Stimulated activated CD8-positive, alpha-beta memory T cell treated with anti-CD3 and anti-CD28 coated beads, Interleukin-15, amount 100 ng/mL, for 48 hours (primary cell): ENCODE measurements at regions not wholly inside any gene's neighbourhood (a gene's known extent, or its start where the extent isn't known, plus 50 kb on each side); places are given as distances from the start of the nearest gene placed in this dataset.
"Not testable (repeated sequence)": the region's sequence is repeated elsewhere in the genome, so short reads cannot be mapped to it uniquely, and the experiment has no call there.

Source experiments
- DNase-seq, 2 donors: peaks; one replicate each; pipeline ENCODE4 v3.0.0-alpha.2; 2020; ENCODE audit warnings: low read depth in 2 of 2

DNA sequence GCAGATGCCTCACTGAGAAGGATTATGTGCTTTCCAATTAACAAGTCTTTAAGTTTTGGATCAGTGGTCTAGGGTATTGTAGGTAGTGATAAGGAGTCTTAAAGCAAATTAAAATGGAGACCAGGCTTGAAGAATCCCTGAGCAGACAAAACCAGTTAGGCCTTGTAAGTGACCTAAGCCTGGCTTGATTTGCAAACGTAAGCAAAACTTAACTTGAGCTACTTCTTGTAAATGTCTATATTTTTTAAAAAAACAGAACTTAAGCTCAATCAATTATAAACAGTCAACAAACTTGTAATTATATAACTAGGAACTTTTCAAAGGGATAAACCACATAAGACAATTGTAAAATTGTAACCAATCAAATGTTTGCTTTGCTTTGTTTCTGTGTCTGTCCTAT is 72.7 kb upstream of the NALF2 start:
- DNase-seq, result no peak

DNA sequence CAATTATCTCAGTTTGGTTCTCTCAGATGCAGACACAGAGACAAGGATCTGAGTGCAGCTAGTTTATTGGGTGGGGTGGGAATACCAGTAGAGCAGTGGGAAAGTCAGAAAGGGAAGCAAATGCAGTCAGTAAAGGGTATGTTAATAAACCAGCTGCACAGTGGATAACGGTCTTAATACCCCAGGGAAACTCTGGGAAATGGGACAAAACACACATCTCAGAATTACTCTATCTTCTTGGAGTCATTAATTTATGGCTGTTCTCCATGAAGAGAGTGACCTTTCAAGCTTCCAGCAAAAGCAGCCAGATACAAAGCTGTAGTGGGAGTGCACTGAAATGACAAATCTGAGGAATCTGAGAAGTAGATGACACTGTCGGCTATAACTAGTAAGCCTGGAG is 73.3 kb upstream of the NALF2 start:
- DNase-seq, result no peak

DNA sequence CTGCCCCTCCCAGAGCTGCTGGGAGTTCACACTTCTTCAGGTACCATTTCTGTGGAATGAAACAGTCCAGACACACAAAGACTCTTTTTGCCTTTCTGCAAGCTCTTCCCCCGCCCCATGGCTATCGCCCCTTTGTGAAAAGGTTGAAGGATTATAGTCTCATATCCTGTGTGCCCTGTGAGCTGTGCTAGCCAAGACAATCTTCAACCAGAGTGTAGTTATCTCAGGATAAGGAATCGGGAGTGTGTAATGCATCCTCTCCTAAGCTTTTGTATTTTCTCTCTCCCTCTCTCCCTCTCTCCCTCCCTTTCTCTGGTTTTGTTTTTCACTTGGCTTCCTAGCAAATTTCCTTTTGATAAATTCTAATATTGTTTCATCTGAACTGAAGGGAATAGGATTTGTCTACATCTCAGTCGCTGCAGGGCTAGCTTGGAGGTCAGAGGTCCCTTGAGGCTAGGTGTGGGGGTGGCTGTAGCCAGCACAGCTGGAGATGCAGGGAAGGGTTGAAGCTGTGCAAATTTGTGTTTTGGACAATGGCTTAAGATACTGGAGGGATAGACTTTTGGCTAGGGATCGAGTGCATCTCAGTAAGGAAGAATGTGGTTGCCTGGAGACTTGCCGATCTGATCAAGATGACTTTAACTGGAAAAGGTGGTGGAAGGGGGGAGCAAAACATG is 74.6 kb upstream of the NALF2 start:
- no peak for DNase-seq

DNA sequence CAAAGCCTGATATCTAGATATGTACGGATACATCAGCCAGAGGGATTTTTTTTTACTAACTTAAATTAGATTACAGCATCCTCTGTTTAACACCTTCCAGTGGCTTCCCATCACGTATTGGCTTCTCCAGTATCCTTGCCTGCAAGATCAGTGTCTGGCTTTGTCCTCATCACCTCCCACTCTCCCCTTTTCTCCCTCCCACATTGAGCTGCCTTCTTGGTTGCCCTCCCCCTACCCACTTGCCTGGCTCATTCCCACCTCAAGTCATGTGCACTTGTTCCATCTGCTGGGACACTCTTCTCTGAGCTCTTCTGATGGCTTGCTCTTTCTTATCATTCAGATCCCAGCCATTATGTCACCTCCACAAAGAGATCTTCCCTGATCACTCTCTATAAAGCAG is 75.9 kb upstream of the NALF2 start:
- no peak for DNase-seq

DNA sequence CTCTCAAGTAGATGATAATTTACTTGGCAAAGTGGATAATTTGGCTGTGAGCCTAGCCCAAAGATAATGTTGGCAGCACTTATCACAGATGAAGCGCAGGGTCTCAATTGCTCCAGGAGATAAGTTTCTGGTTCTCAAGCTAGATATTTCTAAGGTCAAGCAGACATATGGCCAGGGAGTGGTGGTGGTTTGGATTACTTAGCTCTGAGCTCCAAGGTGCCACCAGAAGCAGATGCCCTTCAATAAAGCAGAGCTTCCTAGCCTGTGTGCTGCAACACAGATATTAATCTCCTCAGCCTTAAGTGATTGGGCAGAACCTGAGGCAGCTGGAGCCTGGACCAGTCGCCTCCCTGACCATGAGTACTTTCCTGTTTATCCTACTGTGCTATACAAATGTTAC is 79.2 kb upstream of the NALF2 start:
- no peak for DNase-seq

DNA sequence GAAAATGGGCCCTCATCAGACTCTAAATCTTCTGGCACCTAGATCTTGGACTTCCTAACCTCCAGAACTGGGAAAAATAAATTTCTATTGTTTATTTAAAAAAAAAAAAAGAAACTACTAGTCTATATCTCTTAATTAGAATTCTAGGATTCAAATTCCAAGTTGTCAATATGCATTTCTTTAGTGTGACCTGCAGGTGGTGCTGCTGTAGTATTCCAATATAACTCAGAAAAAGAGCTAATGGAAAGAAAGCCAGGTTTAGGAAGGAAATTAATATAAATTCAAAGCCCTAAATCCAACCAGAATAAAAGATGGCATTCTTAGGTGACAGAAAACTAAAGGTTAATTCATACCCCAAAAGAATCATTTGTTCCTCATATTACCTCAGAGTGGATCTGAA is 80.0 kb upstream of the NALF2 start:
- no peak for DNase-seq

DNA sequence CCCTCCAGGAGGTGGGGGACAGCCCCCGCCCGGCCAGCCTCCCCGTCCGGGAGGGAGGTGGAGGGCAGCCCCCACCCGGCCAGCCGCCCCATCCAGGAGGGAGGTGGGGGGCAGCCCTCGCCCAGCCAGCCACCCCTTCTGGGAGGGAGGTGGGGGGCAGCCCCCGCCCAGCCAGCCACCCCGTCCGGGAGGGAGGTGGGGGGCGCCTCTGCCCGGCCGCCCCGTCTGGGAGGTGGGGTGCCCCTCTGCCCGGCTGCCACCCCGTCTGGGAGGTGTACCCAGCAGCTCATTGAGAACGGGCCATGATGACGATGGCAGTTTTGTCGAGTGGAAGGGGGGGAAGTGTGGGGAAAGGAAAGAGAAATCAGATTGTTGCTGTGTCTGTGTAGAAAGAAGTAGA is 81.9 kb upstream of the NALF2 start:
- DNase-seq, result not testable (repeated sequence)

DNA sequence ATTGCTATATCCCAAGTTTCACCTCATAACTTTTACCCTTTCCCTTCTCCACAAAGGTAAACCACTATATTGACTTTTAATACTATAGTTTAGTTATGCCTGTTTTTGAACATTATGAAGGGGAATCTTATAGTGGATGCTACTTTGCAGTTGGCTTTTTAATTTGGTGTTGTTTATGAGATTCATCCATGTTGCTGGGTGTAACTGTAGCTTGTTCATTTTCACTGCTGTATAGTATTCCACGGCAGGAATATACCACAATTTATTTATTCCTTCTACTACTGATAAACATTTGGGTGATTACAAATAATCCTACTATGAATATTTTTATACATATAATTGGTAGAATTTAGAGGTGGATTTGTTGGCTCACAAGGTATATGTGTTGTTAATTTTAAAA is 88.4 kb upstream of the NALF2 start:
- DNase-seq, result no peak

DNA sequence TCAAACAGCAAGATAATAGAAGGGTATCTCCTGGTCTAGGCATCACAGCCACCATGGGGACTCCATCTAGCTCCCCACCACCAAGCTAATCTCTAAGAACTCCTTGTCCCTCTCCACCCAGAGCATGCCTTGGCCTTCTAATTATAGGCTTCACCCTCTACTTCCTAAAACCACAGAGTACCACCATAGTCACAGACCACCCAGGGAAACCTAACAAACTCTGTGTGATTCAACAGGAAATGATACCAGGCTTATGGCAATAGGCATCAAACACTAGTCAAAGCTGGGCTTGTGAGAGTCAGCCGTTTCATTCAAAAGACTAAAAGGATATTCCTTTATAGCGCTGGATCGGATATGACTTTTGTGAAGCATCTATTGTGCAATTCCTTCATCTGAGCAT is 91.5 kb upstream of the NALF2 start:
- no peak for DNase-seq

DNA sequence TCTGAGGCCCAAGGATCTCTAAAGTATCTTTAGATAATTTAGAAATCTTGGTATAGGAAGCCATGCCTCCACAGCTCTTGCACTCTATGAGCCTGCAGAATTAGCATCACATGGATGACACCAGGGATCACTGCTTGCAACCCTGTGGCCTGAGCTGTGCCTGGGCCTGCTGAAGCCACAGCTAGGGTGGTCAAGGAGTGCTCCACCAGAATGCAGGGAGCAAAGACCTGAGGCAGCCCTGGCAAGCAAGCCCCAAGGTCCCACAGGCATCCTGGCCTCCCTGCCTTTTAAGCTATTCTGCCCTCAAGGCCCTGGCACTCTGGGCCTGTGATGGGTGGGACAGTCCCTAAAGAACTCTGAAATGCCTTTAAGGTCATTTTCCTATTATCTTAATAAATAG is 105.2 kb upstream of the NALF2 start:
- no peak for DNase-seq

DNA sequence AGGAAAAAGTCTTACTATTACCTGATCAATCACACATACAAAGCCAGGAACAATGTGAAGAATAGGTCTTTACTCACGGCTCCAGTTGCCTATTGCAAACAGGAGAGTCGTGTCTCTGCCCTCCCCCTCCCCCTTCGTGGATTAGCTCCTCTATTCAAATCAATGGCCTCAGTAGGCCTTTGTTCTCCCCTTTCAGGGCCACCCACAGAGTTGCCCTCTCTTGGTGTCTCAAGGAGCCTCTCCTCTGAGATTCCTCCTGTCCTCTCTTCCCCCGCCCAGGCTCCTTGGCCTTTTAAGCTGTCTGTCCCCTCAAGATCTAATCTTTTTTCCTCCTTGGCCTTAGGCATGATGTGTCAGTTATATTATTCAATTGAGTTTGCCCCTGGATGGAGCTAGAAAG is 107.2 kb upstream of the NALF2 start:
- DNase-seq, result no peak

DNA sequence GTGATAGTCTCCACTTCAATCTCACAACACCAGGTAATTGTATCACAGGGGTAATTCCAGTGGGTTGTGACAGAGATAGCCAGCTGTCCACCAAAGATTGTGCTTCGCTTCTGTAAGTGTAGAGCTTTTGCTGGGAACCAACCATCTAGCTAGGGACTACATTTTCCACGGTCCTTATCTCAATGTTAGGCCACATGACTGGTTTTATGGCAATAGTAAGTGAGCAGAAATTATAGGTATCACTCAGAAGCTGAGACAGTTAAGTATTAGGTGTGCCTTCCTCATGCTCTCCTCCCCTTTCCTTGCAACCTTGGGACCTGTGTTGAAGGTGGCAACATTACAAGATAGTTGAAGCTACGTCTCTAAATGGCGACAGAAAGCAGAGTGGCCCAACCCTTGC is 108.8 kb upstream of the NALF2 start:
- DNase-seq, result no peak

DNA sequence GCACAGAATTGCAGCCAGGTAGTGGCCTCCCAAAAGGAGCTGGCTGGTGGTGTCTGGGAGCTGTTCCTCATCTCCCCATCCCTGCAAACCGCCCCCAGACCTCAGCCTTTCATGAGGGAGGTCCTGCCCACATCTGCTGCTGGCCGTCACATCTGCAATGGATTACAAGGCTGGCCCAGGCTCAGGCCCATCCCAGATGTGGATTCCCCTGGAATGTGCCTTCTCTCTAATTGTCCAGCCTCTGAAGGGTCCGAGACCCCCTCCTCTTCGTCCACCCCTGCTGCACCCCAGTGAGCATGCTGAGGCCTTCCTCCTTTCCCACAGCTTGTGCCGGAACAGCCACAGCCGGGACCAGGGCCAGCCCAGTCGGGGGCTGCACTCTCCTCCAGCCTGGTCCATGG is 115.0 kb upstream of the NALF2 start:
- no peak for DNase-seq

DNA sequence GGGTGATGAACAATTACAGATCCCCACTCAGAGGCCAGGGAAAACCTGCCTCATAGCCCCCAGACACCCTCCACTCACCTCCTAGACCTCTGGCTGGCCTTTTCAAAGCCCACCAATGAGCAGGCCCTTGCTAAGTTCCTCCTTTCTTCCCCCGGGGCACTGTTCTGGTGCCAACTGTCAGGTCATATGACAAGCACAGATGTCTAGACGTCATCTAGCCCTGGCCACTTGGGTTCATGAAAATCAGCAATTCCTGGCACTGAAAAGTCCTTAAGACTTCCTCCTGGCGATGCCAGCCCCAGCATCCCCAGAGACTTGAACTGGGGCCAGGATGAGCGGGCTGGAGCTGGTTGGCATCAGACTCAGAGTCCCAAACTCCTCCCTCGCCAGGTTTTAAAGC is 115.6 kb upstream of the NALF2 start:
- DNase-seq, result no peak

DNA sequence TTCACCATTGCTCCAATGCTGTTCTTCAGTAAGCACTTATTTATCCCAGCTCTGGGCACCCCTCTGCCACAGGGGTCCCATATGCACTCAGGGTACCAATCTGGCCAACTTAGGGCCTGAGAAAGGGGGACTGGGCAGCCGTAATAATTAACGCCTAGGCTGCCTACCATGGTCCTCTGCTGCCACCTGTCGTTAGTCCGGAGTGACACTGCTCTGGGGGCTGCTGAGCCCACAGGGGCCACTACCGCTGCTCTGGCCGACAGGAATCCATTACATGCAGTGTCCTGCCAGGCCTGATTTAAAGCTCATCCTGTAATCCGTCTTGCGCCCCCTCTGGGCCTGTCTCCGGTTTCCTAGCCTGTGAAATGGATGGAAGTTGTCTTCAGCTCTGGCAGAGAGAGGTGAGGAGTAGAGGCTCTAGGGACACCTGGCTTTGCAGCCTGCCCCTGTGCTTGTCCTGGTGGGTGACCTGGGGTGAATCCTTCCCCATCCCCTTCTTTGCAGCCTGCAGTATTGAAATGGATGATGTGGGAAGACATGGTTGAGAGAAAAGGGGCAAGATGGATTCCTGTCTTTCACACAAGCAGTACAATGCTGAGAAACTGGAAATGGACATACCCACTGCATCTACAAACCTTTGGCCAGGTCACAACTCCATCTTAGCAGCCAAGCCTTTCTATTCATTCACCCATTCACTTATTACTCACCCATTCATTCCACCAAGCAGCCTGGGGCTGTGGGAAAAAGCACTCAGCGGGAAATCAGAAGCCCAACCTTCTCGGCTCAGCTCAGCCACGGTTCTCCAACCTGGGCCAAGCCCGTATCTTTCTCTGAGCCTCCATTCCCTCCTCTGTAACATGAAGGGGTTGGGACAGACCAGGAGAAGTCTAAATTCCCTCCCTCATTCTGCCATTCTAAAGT is 116.3 kb upstream of the NALF2 start:
- DNase-seq, result peak in 1 of 2 donors; percentile 7

DNA sequence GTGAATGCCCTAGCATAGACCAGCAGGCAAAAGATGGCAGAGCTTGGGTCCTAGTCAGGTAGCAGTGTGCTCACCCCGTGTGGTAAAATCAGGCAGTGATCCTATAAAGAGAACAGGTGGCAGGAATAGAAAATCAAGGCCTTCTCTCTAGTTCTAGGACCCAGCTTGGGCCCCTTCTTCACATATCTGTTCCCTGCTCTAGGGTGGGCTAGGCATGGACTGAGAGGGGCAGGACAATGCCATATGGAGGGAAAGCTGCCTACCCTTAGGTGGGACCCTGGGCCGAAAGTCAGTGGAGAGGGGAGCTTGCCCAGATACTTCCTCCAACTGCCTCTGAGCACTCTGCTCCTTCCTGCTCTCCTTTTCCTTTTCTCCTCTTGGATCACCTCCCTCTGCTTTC is 117.4 kb upstream of the NALF2 start:
- DNase-seq, result no peak

DNA sequence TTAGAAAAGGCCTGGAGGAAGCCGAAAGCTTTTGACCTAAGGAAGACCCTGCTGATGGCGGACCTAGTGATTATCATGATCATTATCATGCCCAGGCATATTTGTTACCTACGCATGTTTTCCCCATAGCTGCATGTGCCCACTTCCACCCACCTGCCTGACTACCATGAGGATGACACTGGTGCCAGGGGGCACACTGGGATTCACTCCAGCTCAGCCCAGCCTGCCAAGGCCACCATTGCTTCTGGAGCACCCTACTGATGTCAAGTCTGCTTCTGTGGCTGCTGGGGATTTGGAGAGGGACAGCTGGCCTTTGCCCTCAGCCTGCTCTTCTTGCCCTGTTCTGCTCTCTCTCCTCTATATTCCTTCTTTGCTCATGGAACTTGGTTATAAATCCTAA is 124.7 kb upstream of the NALF2 start:
- no peak for DNase-seq

DNA sequence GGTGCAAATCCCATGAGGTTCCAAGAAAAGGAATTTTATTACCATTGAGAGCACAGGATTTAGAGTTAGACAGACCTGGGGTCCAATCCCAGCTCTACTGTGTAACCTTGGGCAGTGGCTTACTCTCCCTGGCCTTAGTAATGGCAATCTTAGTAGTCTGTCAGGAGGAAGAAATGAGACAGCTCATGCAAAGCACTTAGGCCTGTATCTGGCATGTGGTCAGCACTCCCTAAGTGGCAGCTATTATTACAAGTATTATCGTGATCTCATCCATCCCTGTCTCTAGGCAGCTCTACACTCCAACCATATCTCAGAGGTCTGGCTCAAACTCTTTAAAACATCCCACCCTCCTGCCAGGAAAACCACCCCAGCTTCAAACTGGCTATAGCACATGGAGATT is 129.6 kb upstream of the NALF2 start:
- no peak for DNase-seq

DNA sequence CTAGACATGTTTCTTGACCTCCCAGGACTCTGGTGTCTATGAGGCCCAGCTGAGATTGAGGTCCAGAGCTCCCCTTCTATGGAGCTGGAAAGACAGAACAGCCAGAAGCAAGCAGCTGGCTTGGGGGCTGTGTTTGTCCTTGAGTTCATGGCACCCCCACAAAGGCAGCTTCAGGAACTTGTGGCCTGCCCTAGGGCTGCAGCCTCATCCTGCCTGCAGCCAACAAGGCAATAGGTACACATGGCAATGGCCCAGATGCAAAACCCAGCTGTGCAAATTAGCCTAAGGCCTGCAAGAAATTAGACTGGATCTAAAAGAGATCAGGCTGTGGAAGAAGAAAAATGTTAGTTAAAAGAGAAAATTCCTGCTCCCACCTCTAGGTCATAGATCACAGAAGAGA is 131.7 kb upstream of the NALF2 start:
- DNase-seq, result no peak

DNA sequence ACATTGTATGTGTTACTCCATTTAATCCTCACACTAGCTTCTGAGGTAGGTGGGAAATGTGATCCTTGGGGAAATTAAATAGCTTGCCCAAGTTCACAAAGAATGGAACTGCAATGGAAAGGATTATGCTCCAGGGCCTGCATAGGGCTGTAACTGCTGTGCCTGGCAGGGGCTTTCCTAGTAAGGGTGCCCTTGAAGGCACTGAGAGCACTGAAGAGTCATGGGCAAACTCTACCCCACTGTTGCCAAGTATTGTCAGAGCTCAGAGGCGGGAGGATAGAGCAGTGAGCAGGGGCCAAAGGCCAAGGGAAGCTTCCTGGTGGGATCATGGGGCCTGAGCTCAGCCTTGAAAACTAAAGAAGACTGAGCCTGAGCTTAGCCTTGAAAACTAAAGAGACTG is 133.0 kb upstream of the NALF2 start:
- DNase-seq, result no peak

DNA sequence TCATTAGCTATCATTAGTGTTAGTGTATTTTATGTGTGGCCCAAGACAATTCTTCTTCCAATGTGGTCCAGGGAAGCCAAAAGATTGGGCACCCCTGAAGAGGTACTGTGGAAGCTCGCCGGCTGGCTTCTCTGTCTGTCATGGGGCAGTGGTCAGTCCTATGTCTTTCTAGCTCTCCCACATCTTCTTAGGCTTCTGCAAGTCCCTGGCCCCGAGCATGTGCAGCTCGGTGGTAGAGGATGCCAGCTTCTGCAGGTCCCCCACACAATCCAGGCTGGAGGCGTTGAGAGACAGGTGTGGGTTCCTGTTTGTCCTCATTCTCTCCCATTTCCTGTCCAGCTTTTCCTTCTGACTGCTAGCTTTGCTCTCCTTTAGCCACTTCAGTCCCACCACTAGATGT is 134.1 kb upstream of the NALF2 start:
- DNase-seq, result no peak

DNA sequence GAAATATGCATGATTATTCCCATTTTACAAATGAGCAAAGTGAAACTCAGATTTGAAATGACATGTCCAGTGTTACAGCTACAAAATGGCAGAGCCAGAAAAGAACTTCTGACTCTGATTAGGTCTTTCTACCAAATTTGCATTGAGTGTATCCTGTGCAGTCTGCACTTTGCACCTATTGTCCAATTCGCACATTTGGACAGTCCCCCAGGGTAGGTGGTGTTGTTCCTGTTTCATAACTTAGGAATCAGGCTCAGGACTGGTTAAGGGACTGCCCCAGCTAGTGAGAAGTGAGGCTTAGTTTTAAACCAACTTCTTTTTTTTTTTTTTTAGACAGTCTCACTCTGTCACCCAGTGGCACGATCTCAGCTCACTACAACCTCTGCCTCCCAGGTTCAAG is 137.9 kb upstream of the NALF2 start:
- no peak for DNase-seq

DNA sequence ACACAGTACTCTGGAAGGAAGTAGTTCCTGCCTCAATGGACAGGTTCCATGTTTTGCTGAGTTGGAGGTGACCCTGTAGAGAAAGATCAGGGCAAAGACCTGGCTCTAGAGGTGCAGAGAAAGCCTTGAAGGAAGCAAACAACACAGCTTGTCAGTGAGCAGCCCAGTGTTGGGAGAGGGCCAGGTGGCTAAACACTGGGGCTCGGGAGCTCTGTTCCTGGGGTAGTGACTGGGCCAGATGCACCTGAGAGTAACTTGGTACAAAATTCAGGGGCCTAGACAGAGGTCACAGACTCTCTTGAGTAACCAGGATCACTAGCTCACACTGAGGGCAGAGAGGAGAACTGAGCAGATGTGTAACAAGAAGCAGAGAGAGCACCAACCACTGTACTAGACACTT is 138.4 kb upstream of the NALF2 start:
- DNase-seq, result no peak

DNA sequence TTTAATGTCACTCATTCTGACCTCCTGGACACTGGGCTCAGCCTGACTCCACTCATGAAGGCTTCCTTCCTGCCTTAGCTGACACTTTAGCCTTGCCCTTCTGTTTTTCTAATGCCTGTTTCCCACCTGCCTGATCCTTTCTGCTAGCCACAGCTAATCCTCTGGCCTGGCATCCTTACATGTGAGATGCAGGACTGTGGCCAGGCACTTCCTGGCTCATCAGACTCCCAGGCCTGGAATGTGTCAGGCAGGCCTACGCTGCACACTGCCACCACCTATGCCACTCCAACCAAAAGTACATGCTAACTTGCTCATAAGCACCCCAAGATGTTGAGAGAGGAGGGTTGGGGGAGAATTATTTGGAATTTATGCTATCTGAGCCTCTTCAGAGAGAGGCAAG is 138.8 kb upstream of the NALF2 start:
- DNase-seq, result no peak
